ENCODE measurements at regions not wholly inside any gene's neighbourhood (a gene's known extent, or its start where the extent isn't known, plus 50 kb on each side); places are given as distances from the start of the nearest gene placed in this dataset.

DNA sequence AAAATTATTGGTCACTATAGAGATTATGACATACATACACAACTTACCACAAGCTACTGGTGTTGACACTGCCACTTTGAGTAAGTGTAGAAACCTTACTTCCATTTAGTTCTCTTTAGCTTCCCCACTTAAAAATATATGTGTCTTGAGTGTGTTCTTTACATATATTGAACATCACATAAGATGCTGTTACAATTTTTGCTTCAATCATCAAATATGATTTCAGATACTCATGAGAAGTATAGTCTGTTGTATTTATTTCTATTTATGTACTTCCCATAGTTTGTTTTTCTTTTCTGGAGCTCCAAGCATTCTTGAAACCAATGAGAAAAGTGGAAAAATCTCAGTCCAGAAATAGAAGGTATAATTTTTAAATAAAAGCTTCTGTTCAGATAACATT lies 102.7 kb upstream of the SDK1 start:
- Histone ChIP-seq H3K27ac (ENCODE audit: low read depth in 2 of 2, low read length in 1 of 2) (no peak overlapping the region), H3K4me1 (ENCODE audit: control insufficient read depth in 2 of 2, insufficient read depth in 2 of 2, low read length in 1 of 2) (no peaks in the 10 kb centered on the region), H3K9me3 (ENCODE audit: control insufficient read depth in 2 of 2, insufficient read depth in 1 of 2, low read depth in 1 of 2, low read length in 1 of 2) (peaks cover 2 to 5% of the 10 kb centered on the region in 2 donors), H3K4me3 (ENCODE audit: low read depth in 1 of 2, low read length in 2 of 2) (no peak overlapping the region), H3K36me3 (ENCODE audit: control insufficient read depth in 2 of 2, insufficient read depth in 2 of 2, low read length in 1 of 2) (no peaks in the 10 kb centered on the region), H3K27me3 (ENCODE audit: control insufficient read depth in 1 of 2, insufficient read depth in 2 of 2, low read length in 2 of 2) (no peaks in the 10 kb centered on the region)

DNA sequence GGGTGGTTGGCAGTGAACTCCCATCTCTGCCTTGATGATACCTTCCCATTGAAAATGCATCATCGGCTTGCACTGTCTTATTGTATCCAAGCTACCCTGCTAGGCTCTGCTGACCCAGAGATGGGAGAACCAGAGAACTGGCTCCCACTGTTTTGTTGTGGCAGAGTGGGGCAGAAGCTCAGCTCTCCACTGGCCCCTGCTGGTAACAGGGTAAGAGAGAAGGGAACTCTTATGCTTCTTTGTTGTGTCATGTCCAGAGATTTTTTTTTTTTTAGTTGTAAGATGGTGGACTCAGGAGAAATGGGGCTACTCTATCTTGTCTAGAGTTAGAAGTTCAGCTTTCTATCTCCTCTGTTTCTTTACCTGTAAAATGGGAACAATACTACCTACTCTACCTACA lies 100.5 kb upstream of the SDK1 start:
- H3K27ac ChIP-seq (ENCODE audit: low read depth in 2 of 2, low read length in 1 of 2): no peak overlapping the region
- no peak overlapping the region for H3K4me3 ChIP-seq (ENCODE audit: low read depth in 1 of 2, low read length in 2 of 2)
- no peaks in the 10 kb centered on the region for H3K36me3 ChIP-seq (ENCODE audit: control insufficient read depth in 2 of 2, insufficient read depth in 2 of 2, low read length in 1 of 2)
- no peaks in the 10 kb centered on the region for H3K27me3 ChIP-seq (ENCODE audit: control insufficient read depth in 1 of 2, insufficient read depth in 2 of 2, low read length in 2 of 2)
- peaks cover 1 to 2% of the 10 kb centered on the region in 2 donors for H3K9me3 ChIP-seq (ENCODE audit: control insufficient read depth in 2 of 2, insufficient read depth in 1 of 2, low read depth in 1 of 2, low read length in 1 of 2)
- WGBS, 2 donors: 95 to 100% methylated on average over 1 of the region's 1 CpG
- no peaks in the 10 kb centered on the region for H3K4me1 ChIP-seq (ENCODE audit: control insufficient read depth in 2 of 2, insufficient read depth in 2 of 2, low read length in 1 of 2)

DNA sequence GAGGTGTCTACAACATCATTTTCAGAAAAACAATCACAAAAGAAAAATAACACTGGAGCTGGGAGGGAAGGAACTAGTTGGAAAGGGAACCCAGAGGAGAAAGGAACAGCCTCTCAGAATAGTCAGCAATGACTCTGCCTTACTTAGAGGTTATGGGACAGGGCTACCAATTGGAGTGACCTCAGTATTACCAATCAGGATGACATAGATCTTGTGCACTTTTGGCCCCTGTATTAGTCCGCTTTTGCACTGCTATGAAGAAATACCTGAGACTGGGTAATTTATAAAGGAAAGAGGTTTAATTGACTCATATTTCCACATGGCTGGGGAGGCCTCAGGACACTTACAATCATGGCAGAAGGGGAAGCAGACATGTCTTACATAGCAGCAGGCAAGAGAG lies 99.7 kb upstream of the SDK1 start:
- no peaks in the 10 kb centered on the region for H3K36me3 ChIP-seq (ENCODE audit: control insufficient read depth in 2 of 2, insufficient read depth in 2 of 2, low read length in 1 of 2)
- 48 to 100% methylated on average over 1 of the region's 1 CpG for WGBS, 2 donors
- no peaks in the 10 kb centered on the region for H3K4me1 ChIP-seq (ENCODE audit: control insufficient read depth in 2 of 2, insufficient read depth in 2 of 2, low read length in 1 of 2)
- H3K27me3 ChIP-seq (ENCODE audit: control insufficient read depth in 1 of 2, insufficient read depth in 2 of 2, low read length in 2 of 2): no peaks in the 10 kb centered on the region
- H3K27ac ChIP-seq (ENCODE audit: low read depth in 2 of 2, low read length in 1 of 2): no peak overlapping the region
- peaks cover 0 to 2% of the 10 kb centered on the region in 2 donors for H3K9me3 ChIP-seq (ENCODE audit: control insufficient read depth in 2 of 2, insufficient read depth in 1 of 2, low read depth in 1 of 2, low read length in 1 of 2)
- no peak overlapping the region for H3K4me3 ChIP-seq (ENCODE audit: low read depth in 1 of 2, low read length in 2 of 2)

DNA sequence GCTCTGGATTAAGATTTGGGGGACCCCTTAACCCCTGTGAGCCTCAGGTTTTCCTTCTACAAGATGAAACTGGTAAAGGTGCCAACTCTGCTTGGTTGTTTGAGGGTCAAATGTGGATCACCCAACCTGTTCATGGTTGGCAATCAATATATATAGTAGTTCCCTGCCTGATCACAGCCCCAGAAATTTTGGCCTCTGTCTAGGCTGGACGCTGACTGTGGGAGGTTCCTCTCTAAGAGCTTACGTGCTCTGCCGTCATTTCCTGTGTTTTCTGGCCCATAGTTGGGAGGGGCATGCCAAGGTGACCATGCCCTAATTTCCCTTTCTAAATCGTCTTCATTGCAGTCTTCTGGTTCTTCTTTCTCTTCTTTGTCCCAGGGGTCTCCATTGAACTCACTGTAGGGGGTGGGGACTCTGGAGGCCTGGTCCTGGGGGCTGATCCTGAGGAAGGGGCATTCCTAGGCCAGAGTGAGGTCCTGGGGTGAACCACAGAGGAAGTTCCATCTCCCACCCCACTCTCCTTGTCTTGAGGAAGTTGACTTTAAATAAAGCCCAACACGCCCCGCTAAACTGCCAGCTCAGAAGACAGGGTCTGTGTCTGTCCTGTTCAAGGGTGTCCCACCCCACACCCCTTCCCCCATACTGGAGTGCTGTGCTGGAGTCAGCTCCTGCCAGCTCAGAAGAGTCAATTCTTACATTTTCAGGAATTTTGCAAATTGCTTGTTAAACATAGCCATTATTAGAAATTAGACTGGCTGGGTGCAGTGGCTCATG lies 98.9 kb upstream of the SDK1 start:
- H3K9me3 ChIP-seq (ENCODE audit: control insufficient read depth in 2 of 2, insufficient read depth in 1 of 2, low read depth in 1 of 2, low read length in 1 of 2): peaks cover 0 to 2% of the 10 kb centered on the region in 2 donors
- no peaks in the 10 kb centered on the region for H3K36me3 ChIP-seq (ENCODE audit: control insufficient read depth in 2 of 2, insufficient read depth in 2 of 2, low read length in 1 of 2)
- H3K4me3 ChIP-seq (ENCODE audit: low read depth in 1 of 2, low read length in 2 of 2): no peak overlapping the region
- 75 to 78% methylated on average over 6 of the region's 6 CpGs for WGBS, 2 donors
- H3K27me3 ChIP-seq (ENCODE audit: control insufficient read depth in 1 of 2, insufficient read depth in 2 of 2, low read length in 2 of 2): no peaks in the 10 kb centered on the region
- no peak overlapping the region for H3K27ac ChIP-seq (ENCODE audit: low read depth in 2 of 2, low read length in 1 of 2)
- H3K4me1 ChIP-seq (ENCODE audit: control insufficient read depth in 2 of 2, insufficient read depth in 2 of 2, low read length in 1 of 2): no peaks in the 10 kb centered on the region

DNA sequence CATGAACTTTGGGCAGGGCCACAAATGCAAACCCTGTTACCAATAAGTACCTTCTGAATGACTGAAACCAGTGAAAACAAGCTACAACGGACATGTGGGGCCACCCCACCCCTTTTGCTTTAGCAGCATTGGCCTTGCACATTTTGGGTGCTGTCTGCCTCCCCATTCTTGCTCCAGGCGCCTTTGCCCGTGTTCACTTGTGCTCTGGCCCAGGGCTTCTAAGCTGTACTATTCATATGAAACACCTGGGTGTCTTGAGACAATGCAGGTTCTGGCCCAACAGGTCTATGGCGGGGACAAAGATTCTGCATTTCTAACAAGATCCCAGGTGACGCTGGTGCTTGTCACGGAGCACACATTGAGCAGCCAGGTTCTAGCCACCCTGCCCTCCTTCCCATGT lies 96.5 kb upstream of the SDK1 start:
- Histone ChIP-seq H3K9me3 (ENCODE audit: control insufficient read depth in 2 of 2, insufficient read depth in 1 of 2, low read depth in 1 of 2, low read length in 1 of 2) (peaks cover 0 to 2% of the 10 kb centered on the region in 2 donors), H3K27me3 (ENCODE audit: control insufficient read depth in 1 of 2, insufficient read depth in 2 of 2, low read length in 2 of 2) (no peaks in the 10 kb centered on the region), H3K27ac (ENCODE audit: low read depth in 2 of 2, low read length in 1 of 2) (no peak overlapping the region), H3K4me3 (ENCODE audit: low read depth in 1 of 2, low read length in 2 of 2) (no peak overlapping the region), H3K36me3 (ENCODE audit: control insufficient read depth in 2 of 2, insufficient read depth in 2 of 2, low read length in 1 of 2) (no peaks in the 10 kb centered on the region), H3K4me1 (ENCODE audit: control insufficient read depth in 2 of 2, insufficient read depth in 2 of 2, low read length in 1 of 2) (no peaks in the 10 kb centered on the region)
- WGBS, 2 donors: 82 to 86% methylated on average over 6 of the region's 6 CpGs

DNA sequence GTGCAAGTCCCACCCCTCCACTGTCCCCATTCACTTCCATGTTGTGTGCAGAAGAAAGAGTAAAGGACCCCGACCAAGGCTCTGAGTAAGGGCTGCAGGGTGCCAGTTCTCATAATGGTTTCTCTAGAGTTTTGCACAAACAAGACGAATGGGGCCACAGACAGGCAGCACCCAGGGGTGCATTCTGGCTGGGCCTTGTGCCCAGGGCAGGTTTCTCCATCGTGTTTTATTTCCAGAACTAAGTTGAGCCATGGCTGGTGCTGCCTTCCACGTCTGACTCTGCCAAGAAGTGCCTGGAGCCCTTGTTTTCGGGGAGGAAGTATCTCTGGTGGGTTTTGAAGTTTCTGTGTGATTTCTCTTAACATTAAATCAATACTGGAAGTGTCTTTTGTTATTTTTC lies 95.0 kb upstream of the SDK1 start:
- no peaks in the 10 kb centered on the region for H3K36me3 ChIP-seq (ENCODE audit: control insufficient read depth in 2 of 2, insufficient read depth in 2 of 2, low read length in 1 of 2)
- no peaks in the 10 kb centered on the region for H3K27me3 ChIP-seq (ENCODE audit: control insufficient read depth in 1 of 2, insufficient read depth in 2 of 2, low read length in 2 of 2)
- 61 to 66% methylated on average over 5 of the region's 5 CpGs for WGBS, 2 donors
- no peak overlapping the region for H3K27ac ChIP-seq (ENCODE audit: low read depth in 2 of 2, low read length in 1 of 2)
- no peaks in the 10 kb centered on the region for H3K4me1 ChIP-seq (ENCODE audit: control insufficient read depth in 2 of 2, insufficient read depth in 2 of 2, low read length in 1 of 2)
- H3K4me3 ChIP-seq (ENCODE audit: low read depth in 1 of 2, low read length in 2 of 2): no peak overlapping the region
- H3K9me3 ChIP-seq (ENCODE audit: control insufficient read depth in 2 of 2, insufficient read depth in 1 of 2, low read depth in 1 of 2, low read length in 1 of 2): no peaks in the 10 kb centered on the region

DNA sequence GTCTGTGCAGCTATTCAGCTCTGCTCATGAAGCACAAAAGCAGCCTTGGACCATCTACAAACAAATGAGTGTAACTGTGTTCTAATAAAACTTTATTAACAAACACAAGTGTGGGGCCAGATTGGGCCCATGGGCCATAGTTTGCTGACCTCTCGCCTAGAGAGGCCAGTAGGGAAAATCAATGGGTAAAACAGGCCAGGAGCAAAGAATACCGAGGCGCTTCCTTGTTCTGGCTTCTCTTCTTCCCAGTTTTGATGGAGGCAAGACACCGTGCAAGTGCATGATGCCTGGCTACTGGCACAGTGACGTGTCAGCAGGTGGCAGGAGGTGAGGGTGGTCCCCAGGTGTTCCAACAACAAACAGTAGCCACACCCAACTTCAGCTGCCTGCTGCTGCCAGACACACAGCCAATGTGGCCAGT lies 94.3 kb upstream of the SDK1 start:
- H3K36me3 ChIP-seq (ENCODE audit: control insufficient read depth in 2 of 2, insufficient read depth in 2 of 2, low read length in 1 of 2): no peaks in the 10 kb centered on the region
- H3K4me3 ChIP-seq (ENCODE audit: low read depth in 1 of 2, low read length in 2 of 2): no peak overlapping the region
- H3K27me3 ChIP-seq (ENCODE audit: control insufficient read depth in 1 of 2, insufficient read depth in 2 of 2, low read length in 2 of 2): no peaks in the 10 kb centered on the region
- H3K9me3 ChIP-seq (ENCODE audit: control insufficient read depth in 2 of 2, insufficient read depth in 1 of 2, low read depth in 1 of 2, low read length in 1 of 2): no peaks in the 10 kb centered on the region
- no peak overlapping the region for H3K27ac ChIP-seq (ENCODE audit: low read depth in 2 of 2, low read length in 1 of 2)
- WGBS, 2 donors: 86 to 90% methylated on average over 5 of the region's 5 CpGs
- no peaks in the 10 kb centered on the region for H3K4me1 ChIP-seq (ENCODE audit: control insufficient read depth in 2 of 2, insufficient read depth in 2 of 2, low read length in 1 of 2)

DNA sequence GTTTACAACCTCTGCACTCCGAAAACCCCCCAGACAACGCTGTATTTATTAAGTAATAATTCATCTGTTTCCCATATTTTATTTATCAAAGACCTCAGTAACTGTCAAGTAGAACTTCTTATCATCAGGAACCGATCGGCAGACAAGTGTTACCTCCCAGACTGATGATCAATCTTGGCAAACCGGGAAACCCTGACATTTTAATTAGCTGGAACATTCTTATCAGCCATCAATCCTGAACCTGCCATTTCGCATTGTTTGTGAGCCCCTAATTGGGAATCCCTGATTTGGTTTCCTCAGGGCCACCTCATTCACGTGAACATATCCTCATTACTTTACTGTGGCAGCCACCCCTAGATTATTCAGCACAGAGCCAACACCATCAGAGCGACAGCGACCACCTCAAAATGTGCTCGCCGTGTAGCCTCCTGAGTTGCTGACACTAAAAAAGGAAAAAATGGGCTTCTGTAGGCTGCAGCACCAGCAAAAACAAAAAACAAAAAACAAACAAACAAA lies 93.6 kb upstream of the SDK1 start:
- no peaks in the 10 kb centered on the region for H3K27me3 ChIP-seq (ENCODE audit: control insufficient read depth in 1 of 2, insufficient read depth in 2 of 2, low read length in 2 of 2)
- no peaks in the 10 kb centered on the region for H3K36me3 ChIP-seq (ENCODE audit: control insufficient read depth in 2 of 2, insufficient read depth in 2 of 2, low read length in 1 of 2)
- no peak overlapping the region for H3K4me3 ChIP-seq (ENCODE audit: low read depth in 1 of 2, low read length in 2 of 2)
- no peak overlapping the region for H3K27ac ChIP-seq (ENCODE audit: low read depth in 2 of 2, low read length in 1 of 2)
- WGBS, 2 donors: 63 to 75% methylated on average over 11 of the region's 11 CpGs
- no peaks in the 10 kb centered on the region for H3K9me3 ChIP-seq (ENCODE audit: control insufficient read depth in 2 of 2, insufficient read depth in 1 of 2, low read depth in 1 of 2, low read length in 1 of 2)
- H3K4me1 ChIP-seq (ENCODE audit: control insufficient read depth in 2 of 2, insufficient read depth in 2 of 2, low read length in 1 of 2): no peaks in the 10 kb centered on the region

DNA sequence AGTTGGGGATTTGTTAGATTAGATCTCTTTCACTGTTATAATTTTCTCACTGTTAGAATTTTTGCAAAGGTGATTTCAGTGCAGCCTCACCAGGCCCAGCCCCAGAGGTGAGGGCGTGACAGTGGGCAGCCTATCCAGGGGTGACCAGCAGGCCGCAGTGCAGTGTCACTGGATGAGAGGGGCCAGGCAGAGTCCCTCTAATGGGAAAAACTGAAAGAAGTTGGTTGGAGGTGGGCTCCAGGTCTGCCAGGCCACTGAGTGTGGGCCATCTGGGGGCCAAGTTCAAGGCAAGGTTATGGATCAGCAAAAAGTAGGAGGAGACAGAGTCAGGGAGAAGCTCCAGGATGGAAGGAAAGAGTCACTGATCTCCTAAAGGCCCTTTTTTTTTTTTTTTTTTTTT lies 90.5 kb upstream of the SDK1 start:
- Histone ChIP-seq H3K27ac (ENCODE audit: low read depth in 2 of 2, low read length in 1 of 2) (no peak overlapping the region), H3K36me3 (ENCODE audit: control insufficient read depth in 2 of 2, insufficient read depth in 2 of 2, low read length in 1 of 2) (no peaks in the 10 kb centered on the region), H3K4me3 (ENCODE audit: low read depth in 1 of 2, low read length in 2 of 2) (no peak overlapping the region), H3K9me3 (ENCODE audit: control insufficient read depth in 2 of 2, insufficient read depth in 1 of 2, low read depth in 1 of 2, low read length in 1 of 2) (no peaks in the 10 kb centered on the region), H3K27me3 (ENCODE audit: control insufficient read depth in 1 of 2, insufficient read depth in 2 of 2, low read length in 2 of 2) (no peaks in the 10 kb centered on the region), H3K4me1 (ENCODE audit: control insufficient read depth in 2 of 2, insufficient read depth in 2 of 2, low read length in 1 of 2) (no peaks in the 10 kb centered on the region)
- WGBS, 2 donors: 94 to 100% methylated on average over 2 of the region's 2 CpGs

DNA sequence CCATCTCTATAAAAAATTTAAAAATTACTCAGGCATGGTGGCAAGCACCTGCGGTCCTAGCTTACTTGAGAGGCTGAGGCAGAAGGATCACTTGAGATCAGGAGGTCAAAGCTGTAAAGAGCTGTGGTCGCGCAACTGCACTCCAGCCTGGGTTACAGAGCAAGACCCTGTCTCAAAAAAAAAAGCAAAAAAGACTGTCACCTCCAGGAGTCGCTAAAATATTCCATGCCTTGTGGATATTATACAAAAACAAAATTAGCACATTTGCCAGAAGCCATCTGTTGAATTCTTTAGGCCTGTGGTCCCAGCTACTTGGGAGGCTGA lies 87.0 kb upstream of the SDK1 start:
- no peaks in the 10 kb centered on the region for H3K27me3 ChIP-seq (ENCODE audit: control insufficient read depth in 1 of 2, insufficient read depth in 2 of 2, low read length in 2 of 2)
- H3K9me3 ChIP-seq (ENCODE audit: control insufficient read depth in 2 of 2, insufficient read depth in 1 of 2, low read depth in 1 of 2, low read length in 1 of 2): no peaks in the 10 kb centered on the region
- no peaks in the 10 kb centered on the region for H3K36me3 ChIP-seq (ENCODE audit: control insufficient read depth in 2 of 2, insufficient read depth in 2 of 2, low read length in 1 of 2)
- H3K27ac ChIP-seq (ENCODE audit: low read depth in 2 of 2, low read length in 1 of 2): no peak overlapping the region
- 69 to 77% methylated on average over 4 of the region's 4 CpGs for WGBS, 2 donors
- H3K4me3 ChIP-seq (ENCODE audit: low read depth in 1 of 2, low read length in 2 of 2): no peak overlapping the region
- peaks cover 0 to 5% of the 10 kb centered on the region in 2 donors for H3K4me1 ChIP-seq (ENCODE audit: control insufficient read depth in 2 of 2, insufficient read depth in 2 of 2, low read length in 1 of 2)

Data from esophagus (tissue), 2 donors.